HEK293 (cell line): ENCODE measurements at regions not wholly inside any gene's neighbourhood (a gene's known extent, or its start where the extent isn't known, plus 50 kb on each side); places are given as distances from the start of the nearest gene placed in this dataset.

Source experiments
- ATF2 ChIP-seq: fragments of 450-650 bp; formaldehyde crosslinking; IDR thresholded peaks from 2 replicates; pipeline ENCODE4 v1.5.1; 2016; ENCODE audit warnings: missing biosample characterization, missing genetic modification characterization, low read depth
- CTCF ChIP-seq: fragments of 450-650 bp; formaldehyde crosslinking; IDR thresholded peaks from 2 replicates; pipeline ENCODE4 v1.5.1; 2016; ENCODE audit warnings: missing biosample characterization, missing genetic modification characterization
- GLIS1 ChIP-seq: fragments of 450-650 bp; formaldehyde crosslinking; IDR thresholded peaks from 2 replicates; pipeline ENCODE4 v1.5.1; 2016; ENCODE audit warnings: missing biosample characterization, missing genetic modification characterization
- OSR2 ChIP-seq: fragments of 450-650 bp; formaldehyde crosslinking; IDR thresholded peaks from 2 replicates; pipeline ENCODE4 v1.5.1; 2016; ENCODE audit warnings: missing biosample characterization, missing genetic modification characterization
- PBX3 ChIP-seq: sonication (generic); formaldehyde crosslinking; IDR thresholded peaks from 2 replicates; pipeline ENCODE4 v1.8.1; 2022; ENCODE audit warnings: mild to moderate bottlenecking, moderate library complexity, missing genetic modification reagents
- ZNF18 ChIP-seq: fragments of 450-650 bp; formaldehyde crosslinking; IDR thresholded peaks from 2 replicates; pipeline ENCODE4 v1.5.1; 2016; ENCODE audit warnings: missing biosample characterization, missing genetic modification characterization
- ZNF239 ChIP-seq: fragments of 450-650 bp; formaldehyde crosslinking; IDR thresholded peaks from 2 replicates; pipeline ENCODE4 v1.5.1; 2016; ENCODE audit warnings: missing biosample characterization, missing genetic modification characterization
- ZNF274 ChIP-seq, 2 experiments: fragments of 200-500 bp in 1 of 2; fragments of 450-650 bp in 1 of 2; sonication (Bioruptor generic) in 1 of 2; formaldehyde crosslinking in 1 of 2; IDR thresholded peaks; 2 replicates each; pipeline versions ENCODE4 v1.5.1 to v1.6.1; 2014 to 2016; ENCODE audit warnings: borderline replicate concordance in 1 of 2, inconsistent platforms in 1 of 2, low read length in 1 of 2, missing biosample characterization in 1 of 2, missing genetic modification characterization in 1 of 2
- ZNF302 ChIP-seq: fragments of 450-650 bp; formaldehyde crosslinking; IDR thresholded peaks from 2 replicates; pipeline ENCODE4 v1.5.1; 2016; ENCODE audit warnings: missing biosample characterization, missing genetic modification characterization, low read depth
- ZNF335 ChIP-seq: fragments of 450-650 bp; formaldehyde crosslinking; conservative IDR thresholded peaks from 2 replicates; pipeline ENCODE4 v1.5.1; 2016; ENCODE audit warnings: missing biosample characterization, missing genetic modification characterization
- ZNF510 ChIP-seq: fragments of 450-650 bp; formaldehyde crosslinking; IDR thresholded peaks from 2 replicates; pipeline ENCODE4 v1.5.1; 2018; ENCODE audit warnings: mild to moderate bottlenecking, missing genetic modification characterization, missing biosample characterization; ENCODE audit not compliant: insufficient replicate concordance
- ZNF530 ChIP-seq: fragments of 450-650 bp; formaldehyde crosslinking; IDR thresholded peaks from 2 replicates; pipeline ENCODE4 v1.5.1; 2016; ENCODE audit warnings: low read depth, missing biosample characterization, missing genetic modification characterization
- ZNF626 ChIP-seq: fragments of 450-650 bp; sonication (Bioruptor Pico); formaldehyde crosslinking; IDR thresholded peaks from 2 replicates; pipeline ENCODE4 v1.5.1; 2018; ENCODE audit warnings: missing biosample characterization, missing genetic modification characterization, inconsistent platforms

GRCh38 chr16:14017886-14018285, 53.2 kb upstream of the MRTFB start:
- TF ChIP-seq ZNF239 (tag by site-specific recombination) (no peak), CTCF (no peak), ZNF335 (tag by site-specific recombination) (no peak), ZNF18 (tag by site-specific recombination) (no peak), ZNF530 (tag by site-specific recombination) (no peak), GLIS1 (tag by site-specific recombination) (no peak), ATF2 (no peak), PBX3 (CRISPR knock-in tag) (no peak), ZNF510 (tag by site-specific recombination) (no peak), ZNF302 (tag by site-specific recombination) (no peak), ZNF626 (tag by site-specific recombination) (no peak), OSR2 (tag by site-specific recombination) (no peak), ZNF274 (IDR thresholded peaks at IDR 0.05; ENCODE audit: low read length) (no peak), ZNF274 (tag by site-specific recombination; IDR thresholded peaks at IDR 0.05; ENCODE audit: borderline replicate concordance) (no peak)
